NB4 (cell line): ENCODE measurements at regions not wholly inside any gene's neighbourhood (a gene's known extent, or its start where the extent isn't known, plus 50 kb on each side); places are given as distances from the start of the nearest gene placed in this dataset.

Experiments used
- DNase-seq: peaks from one replicate; pipeline ENCODE4 v3.0.0; 2010; ENCODE audit warnings: low read depth
- H3K4me3 ChIP-seq: one replicate; pipeline ENCODE4 v1.5.1; 2011; ENCODE audit warnings: mild to moderate bottlenecking, low read depth, low read length, moderate library complexity
- MYC ChIP-seq: IDR thresholded peaks from 2 replicates; pipeline ENCODE4 v1.6.1; 2011; ENCODE audit warnings: low read depth, low read length
- POLR2A ChIP-seq: IDR thresholded peaks from 2 replicates; pipeline ENCODE4 v1.6.1; 2011; ENCODE audit warnings: mild to moderate bottlenecking; ENCODE audit not compliant: insufficient read length; ENCODE audit errors: extremely low read depth
- TF ChIP-seq, protein P1 (sequence below): IDR thresholded peaks from 2 replicates; pipeline ENCODE4 v1.6.1; 2011; ENCODE audit warnings: low read depth, low read length
- TF ChIP-seq, protein P2 (sequence below): IDR thresholded peaks from one replicate; pipeline ENCODE4 v1.5.1; 2012; ENCODE audit warnings: low read depth, low read length

DNA sequence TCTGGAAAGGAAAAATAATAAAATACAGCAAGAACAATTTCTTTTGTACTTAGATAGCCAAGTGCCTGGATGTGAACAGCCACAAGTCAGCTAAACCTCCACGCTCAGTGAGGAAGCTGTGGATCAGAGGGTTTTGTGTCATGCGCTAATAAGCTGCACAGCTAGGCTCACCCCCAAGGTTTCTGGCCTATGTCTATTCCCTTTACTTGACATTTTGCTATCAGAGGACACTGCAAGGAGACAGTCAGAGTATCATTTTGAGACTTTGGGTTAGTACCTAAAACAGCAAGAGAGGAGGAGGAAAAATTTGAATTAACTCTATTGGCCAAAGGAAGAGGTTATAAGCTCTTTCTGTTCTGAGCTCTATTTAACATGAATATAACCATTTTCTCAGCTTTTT, 139.3 kb downstream of the KCNJ2 start:
- no peak overlapping the region for H3K4me3 ChIP-seq
- no peak for DNase-seq
- TF ChIP-seq, protein P1, sequence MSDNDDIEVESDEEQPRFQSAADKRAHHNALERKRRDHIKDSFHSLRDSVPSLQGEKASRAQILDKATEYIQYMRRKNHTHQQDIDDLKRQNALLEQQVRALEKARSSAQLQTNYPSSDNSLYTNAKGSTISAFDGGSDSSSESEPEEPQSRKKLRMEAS, result no peak
- TF ChIP-seq, protein P2, sequence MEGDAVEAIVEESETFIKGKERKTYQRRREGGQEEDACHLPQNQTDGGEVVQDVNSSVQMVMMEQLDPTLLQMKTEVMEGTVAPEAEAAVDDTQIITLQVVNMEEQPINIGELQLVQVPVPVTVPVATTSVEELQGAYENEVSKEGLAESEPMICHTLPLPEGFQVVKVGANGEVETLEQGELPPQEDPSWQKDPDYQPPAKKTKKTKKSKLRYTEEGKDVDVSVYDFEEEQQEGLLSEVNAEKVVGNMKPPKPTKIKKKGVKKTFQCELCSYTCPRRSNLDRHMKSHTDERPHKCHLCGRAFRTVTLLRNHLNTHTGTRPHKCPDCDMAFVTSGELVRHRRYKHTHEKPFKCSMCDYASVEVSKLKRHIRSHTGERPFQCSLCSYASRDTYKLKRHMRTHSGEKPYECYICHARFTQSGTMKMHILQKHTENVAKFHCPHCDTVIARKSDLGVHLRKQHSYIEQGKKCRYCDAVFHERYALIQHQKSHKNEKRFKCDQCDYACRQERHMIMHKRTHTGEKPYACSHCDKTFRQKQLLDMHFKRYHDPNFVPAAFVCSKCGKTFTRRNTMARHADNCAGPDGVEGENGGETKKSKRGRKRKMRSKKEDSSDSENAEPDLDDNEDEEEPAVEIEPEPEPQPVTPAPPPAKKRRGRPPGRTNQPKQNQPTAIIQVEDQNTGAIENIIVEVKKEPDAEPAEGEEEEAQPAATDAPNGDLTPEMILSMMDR, result no peak
- no peak for TF ChIP-seq MYC
- TF ChIP-seq POLR2A, result no peak

DNA sequence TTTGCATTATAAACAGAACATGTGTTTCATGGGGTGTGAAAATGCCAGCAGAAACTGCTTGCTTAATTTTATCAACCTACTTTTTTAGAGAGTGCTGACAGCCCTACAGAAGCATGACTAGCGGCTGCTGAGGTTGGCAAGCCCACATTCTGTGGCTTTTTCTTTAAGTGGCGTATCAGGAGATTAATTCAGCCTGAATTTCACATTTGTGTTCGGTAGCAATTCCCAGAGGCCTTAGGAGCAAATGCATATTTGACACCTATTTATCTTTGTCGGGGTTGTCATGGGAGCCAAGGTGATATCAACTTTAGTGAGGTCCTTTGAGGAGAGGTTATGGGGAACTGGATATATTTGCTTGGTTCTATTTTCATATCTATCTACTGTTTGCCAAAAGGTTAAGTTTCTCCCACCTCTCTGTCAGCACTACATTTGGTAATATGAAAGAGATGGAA, 140.9 kb downstream of the KCNJ2 start:
- DNase-seq, result no peak
- no peak overlapping the region for H3K4me3 ChIP-seq
- TF ChIP-seq, protein P2, result no peak
- TF ChIP-seq, protein P1, result no peak
- TF ChIP-seq MYC (no peak), POLR2A (no peak)

DNA sequence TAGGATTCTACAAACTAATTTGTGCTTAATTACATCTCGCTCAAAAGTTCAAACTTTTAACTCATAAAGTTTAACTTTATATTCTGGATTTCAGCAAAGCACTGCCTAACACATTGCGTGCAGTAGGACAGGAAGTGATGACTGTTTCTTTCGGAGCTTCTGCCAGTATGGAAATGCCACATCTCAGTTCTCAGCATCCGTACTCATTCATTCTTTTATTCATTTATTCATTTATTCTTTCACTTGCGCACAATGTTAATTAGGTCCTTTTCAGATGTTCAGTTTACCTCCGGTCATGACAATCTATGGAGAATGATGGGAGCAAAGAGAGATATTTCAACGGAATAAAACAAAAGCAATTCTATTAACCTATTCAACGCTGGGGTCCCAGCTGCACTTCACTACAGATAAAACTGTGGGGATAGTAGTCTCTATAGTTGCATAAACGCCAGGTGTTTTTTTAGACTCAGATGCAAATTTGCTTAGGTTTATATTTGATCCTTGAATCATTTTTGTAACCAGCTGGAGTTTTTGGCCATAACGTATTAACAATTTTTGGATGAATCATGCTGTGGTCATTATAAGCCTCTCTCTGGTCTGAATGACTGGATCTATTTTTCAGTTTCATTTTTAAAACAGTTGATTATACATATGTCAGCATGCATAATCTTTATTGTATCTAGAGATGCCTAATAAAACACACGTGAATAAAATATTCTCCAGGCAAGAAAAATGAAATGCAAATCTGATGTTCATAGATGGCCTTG, 143.9 kb downstream of the KCNJ2 start:
- H3K4me3 ChIP-seq, result no peak overlapping the region
- TF ChIP-seq, protein P1, result no peak
- TF ChIP-seq MYC, result no peak
- TF ChIP-seq, protein P2, result no peak
- no peak for TF ChIP-seq POLR2A
- no peak for DNase-seq

DNA sequence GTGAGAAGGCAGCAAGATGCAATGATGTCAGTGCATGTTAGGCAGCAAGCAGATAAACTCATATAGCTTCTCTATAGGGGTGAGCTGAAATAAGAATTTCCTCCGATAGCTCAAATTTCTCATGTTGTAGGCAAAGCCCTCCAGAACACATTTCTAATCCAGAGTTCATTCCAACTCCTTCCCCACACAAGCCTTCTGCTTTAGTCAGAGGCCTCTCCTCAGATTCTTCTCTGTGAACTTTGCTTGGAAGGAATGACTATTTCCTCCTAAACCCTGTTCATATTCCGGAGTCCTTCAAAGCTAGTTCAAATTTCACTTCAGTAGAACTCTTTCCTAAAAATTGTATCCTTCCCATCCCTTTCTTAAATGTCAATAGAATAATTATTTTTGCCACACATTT, 144.8 kb downstream of the KCNJ2 start:
- no peak for DNase-seq
- TF ChIP-seq, protein P1, result no peak
- TF ChIP-seq POLR2A, result no peak
- TF ChIP-seq, protein P2, result no peak
- no peak for TF ChIP-seq MYC
- H3K4me3 ChIP-seq, result no peak overlapping the region

DNA sequence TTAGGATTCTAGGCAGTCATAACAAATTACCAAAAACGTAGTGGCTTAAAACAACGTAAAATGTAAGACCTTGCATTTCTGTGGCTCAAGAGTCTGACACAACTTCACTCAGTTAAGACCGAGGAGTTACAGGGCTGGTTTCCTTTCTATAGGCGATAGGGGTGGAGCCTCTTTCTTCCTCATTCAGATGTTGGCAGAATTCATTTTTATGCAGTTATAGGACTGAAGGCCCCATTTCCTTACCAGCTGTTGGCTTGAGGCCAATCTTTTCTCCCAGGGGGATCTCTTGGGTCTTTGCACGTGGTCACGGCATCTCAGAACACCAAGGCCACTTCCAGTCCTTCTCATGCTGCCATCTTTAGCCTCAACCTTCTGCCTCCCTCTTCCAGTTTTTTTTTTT, 145.2 kb downstream of the KCNJ2 start:
- TF ChIP-seq, protein P1, result peak; percentile 56
- TF ChIP-seq, protein P2, result no peak
- H3K4me3 ChIP-seq, result no peak overlapping the region
- peak; percentile 57 for DNase-seq
